Fibroblast of pulmonary artery (primary cell): ENCODE measurements at regions not wholly inside any gene's neighbourhood (a gene's known extent, or its start where the extent isn't known, plus 50 kb on each side); places are given as distances from the start of the nearest gene placed in this dataset.

ENCODE experiments used
- DNase-seq: peaks from one replicate; pipeline ENCODE4 v3.0.0-alpha.2; 2010; ENCODE audit warnings: low read depth
- H3K4me3 ChIP-seq: replicated peaks from 2 replicates; pipeline ENCODE4 v1.5.1; 2011; ENCODE audit warnings: low read depth, mild to moderate bottlenecking, control low read depth, low read length, moderate library complexity
- TF ChIP-seq, protein P1 (sequence below): IDR thresholded peaks from 2 replicates; pipeline ENCODE4 v1.5.1; 2011; ENCODE audit warnings: mild to moderate bottlenecking, control low read depth, low read length, inconsistent platforms; ENCODE audit errors: missing control alignments

- TF ChIP-seq, protein P1, sequence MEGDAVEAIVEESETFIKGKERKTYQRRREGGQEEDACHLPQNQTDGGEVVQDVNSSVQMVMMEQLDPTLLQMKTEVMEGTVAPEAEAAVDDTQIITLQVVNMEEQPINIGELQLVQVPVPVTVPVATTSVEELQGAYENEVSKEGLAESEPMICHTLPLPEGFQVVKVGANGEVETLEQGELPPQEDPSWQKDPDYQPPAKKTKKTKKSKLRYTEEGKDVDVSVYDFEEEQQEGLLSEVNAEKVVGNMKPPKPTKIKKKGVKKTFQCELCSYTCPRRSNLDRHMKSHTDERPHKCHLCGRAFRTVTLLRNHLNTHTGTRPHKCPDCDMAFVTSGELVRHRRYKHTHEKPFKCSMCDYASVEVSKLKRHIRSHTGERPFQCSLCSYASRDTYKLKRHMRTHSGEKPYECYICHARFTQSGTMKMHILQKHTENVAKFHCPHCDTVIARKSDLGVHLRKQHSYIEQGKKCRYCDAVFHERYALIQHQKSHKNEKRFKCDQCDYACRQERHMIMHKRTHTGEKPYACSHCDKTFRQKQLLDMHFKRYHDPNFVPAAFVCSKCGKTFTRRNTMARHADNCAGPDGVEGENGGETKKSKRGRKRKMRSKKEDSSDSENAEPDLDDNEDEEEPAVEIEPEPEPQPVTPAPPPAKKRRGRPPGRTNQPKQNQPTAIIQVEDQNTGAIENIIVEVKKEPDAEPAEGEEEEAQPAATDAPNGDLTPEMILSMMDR, result no peak
- DNase-seq, result no peak
- no peak overlapping the region for H3K4me3 ChIP-seq
Measured at GRCh38 chr20:39861381-39861780, 827.7 kb downstream of the MAFB start.

DNA sequence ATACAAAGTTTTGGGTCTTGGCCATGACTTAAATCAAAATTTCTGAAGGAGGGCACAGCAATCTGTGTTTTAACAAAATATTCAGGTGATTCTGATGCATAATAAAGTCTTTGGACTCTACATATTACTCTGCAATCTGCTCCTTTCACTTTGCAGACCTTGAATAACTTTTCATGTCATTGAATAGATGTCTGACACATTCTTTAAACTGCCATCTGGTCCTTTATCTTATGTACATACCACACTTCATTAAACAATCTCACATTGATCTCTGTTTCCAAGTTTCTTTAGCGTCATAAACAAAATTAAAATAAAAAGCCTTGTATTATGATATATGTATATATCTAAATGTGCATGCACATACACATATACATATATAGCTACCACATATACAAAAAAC, 831.2 kb downstream of the MAFB start:
- no peak overlapping the region for H3K4me3 ChIP-seq
- TF ChIP-seq, protein P1, result no peak
- DNase-seq, result no peak

DNA sequence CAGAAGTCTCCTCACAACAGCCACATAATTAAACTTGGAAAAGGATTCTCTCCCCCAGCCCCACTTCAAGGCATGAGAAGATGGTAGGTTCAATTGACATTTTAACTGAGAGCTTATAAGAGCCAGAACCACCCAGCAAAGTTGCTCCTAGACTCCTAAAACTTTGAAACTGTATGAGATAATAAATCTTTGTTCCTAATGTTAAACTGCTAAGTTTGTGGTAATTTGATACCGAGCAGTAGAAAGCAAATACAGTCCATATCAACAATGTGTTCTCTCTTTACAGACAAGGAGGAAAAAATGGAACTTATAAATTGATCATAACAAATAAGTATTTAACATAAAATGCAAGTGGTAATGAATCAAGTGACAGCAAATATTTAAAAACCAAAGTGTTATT, 831.8 kb downstream of the MAFB start:
- no peak overlapping the region for H3K4me3 ChIP-seq
- TF ChIP-seq, protein P1, result no peak
- no peak for DNase-seq

GRCh38 chr20:39855799-39856198, 833.2 kb downstream of the MAFB start:
- TF ChIP-seq, protein P1, result no peak
- peak; percentile 18 for DNase-seq
- H3K4me3 ChIP-seq, result no peak overlapping the region

GRCh38 chr20:39855056-39855455, 834.0 kb downstream of the MAFB start:
- TF ChIP-seq, protein P1, result no peak
- no peak for DNase-seq

DNA sequence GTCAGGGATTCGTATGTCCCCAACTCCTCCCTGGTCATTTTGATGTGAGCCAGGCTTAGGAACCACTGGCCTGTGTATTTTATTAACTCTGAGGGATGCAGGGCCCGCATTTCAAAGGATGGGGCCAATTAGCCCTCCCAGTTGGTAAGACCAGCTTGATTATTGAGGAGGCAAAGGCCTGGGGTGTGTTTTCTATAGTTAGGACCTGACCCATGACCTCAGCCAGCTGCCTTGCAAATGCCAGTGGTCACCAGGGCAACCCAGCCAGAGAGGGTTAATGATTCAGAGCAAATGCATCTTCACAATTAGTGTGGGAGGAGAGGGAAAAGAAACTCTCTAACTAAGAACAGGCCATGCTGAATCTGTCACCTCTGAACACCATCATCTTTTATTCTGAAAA, 835.4 kb downstream of the MAFB start:
- peak; percentile 44 for DNase-seq
- TF ChIP-seq, protein P1, result no peak
- H3K4me3 ChIP-seq, result no peak overlapping the region

More at GRCh38 chr20:39855056-39855455, 834.0 kb downstream of the MAFB start:
- H3K4me3 ChIP-seq, result no peak overlapping the region

DNA sequence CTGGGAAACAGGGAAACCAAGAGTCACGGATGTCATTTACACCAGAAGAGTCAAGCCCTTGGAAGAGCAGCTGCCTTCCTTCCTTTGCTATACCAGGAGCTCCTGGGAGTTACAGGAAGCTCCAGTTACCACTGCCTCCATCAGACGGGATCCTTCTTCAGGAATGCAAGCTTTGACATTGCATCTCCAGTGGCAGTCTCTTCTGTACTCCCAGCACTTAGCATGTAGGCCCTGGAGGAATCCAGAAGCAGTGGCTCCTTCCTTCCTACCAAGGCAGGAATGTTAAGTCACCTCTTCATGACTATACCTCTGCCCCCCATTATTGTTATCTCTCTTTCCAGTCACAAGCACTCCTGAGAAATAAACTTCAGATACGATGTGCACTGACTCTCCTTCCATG, 836.0 kb downstream of the MAFB start:
- TF ChIP-seq, protein P1, result no peak
- no peak for DNase-seq
- H3K4me3 ChIP-seq, result no peak overlapping the region
